ENCODE measurements at regions not wholly inside any gene's neighbourhood (a gene's known extent, or its start where the extent isn't known, plus 50 kb on each side); places are given as distances from the start of the nearest gene placed in this dataset.

- no peak overlapping the region for H2AFZ ChIP-seq (ENCODE audit: low read depth, low read length)
These were observed 1768.1 kb upstream of the SEL1L start for GRCh38 chr14:83301791-83302190.

GRCh38 chr14:83309211-83309610 lies 1775.6 kb upstream of the SEL1L start:
- Histone ChIP-seq H3K27me3 (ENCODE audit: insufficient read depth, low read depth, low read length) (no peaks in the 10 kb centered on the region), H4K20me1 (ENCODE audit: insufficient read depth) (no peaks in the 10 kb centered on the region), H3K9me2 (ENCODE audit: insufficient read depth, low read length) (no peaks in the 10 kb centered on the region), H2AFZ (ENCODE audit: low read depth, low read length) (no peak overlapping the region), H3K79me2 (replicated peaks; ENCODE audit: insufficient read depth, low read length) (no peaks in the 10 kb centered on the region), H3K27ac (ENCODE audit: low read length) (no peak overlapping the region), H3K9ac (ENCODE audit: low read length) (no peak overlapping the region), H3K9me3 (ENCODE audit: low read length) (no peaks in the 10 kb centered on the region), H3F3A (ENCODE audit: insufficient read depth, low read length, poor library complexity, severe bottlenecking) (no peaks in the 10 kb centered on the region), H3K4me3 (ENCODE audit: low read length) (no peak overlapping the region), H3K36me3 (ENCODE audit: insufficient read depth, low read length) (no peaks in the 10 kb centered on the region), H3K4me2 (ENCODE audit: low read length) (no peak overlapping the region)
- TF ChIP-seq EP300 (conservative IDR thresholded peaks at IDR 0.05; ENCODE audit: poor library complexity, severe bottlenecking): no peak
- no peak for TF ChIP-seq MXI1 (conservative IDR thresholded peaks at IDR 0.05; ENCODE audit: poor library complexity, severe bottlenecking)
- TF ChIP-seq REST (IDR thresholded peaks at IDR 0.05; ENCODE audit: borderline replicate concordance): no peak
- TF ChIP-seq SMC3 (conservative IDR thresholded peaks at IDR 0.05; ENCODE audit: poor library complexity): no peak
- TF ChIP-seq TAF1 (IDR thresholded peaks at IDR 0.05; ENCODE audit: low read depth): no peak
- no peak for TF ChIP-seq EZH2 (IDR thresholded peaks at IDR 0.05; ENCODE audit: borderline replicate concordance, insufficient read depth, low read length, poor library complexity, severe bottlenecking)

More at GRCh38 chr14:83301791-83302190, 1768.1 kb upstream of the SEL1L start:
- Histone ChIP-seq H3K4me3 (ENCODE audit: low read length) (no peak overlapping the region), H3K9me2 (ENCODE audit: insufficient read depth, low read length) (no peaks in the 10 kb centered on the region), H3K79me2 (replicated peaks; ENCODE audit: insufficient read depth, low read length) (no peaks in the 10 kb centered on the region), H3K4me2 (ENCODE audit: low read length) (no peak overlapping the region), H4K20me1 (ENCODE audit: insufficient read depth) (no peaks in the 10 kb centered on the region), H3K27me3 (ENCODE audit: insufficient read depth, low read depth, low read length) (no peaks in the 10 kb centered on the region), H3K9me3 (ENCODE audit: low read length) (no peaks in the 10 kb centered on the region), H3K9ac (ENCODE audit: low read length) (no peak overlapping the region), H3K27ac (ENCODE audit: low read length) (no peak overlapping the region), H3K36me3 (ENCODE audit: insufficient read depth, low read length) (no peaks in the 10 kb centered on the region), H3F3A (ENCODE audit: insufficient read depth, low read length, poor library complexity, severe bottlenecking) (no peaks in the 10 kb centered on the region)
- TF ChIP-seq EZH2 (IDR thresholded peaks at IDR 0.05; ENCODE audit: borderline replicate concordance, insufficient read depth, low read length, poor library complexity, severe bottlenecking) (no peak), EP300 (conservative IDR thresholded peaks at IDR 0.05; ENCODE audit: poor library complexity, severe bottlenecking) (no peak), POLR2AphosphoS5 (IDR thresholded peaks at IDR 0.05) (no peak), CTCF (IDR thresholded peaks at IDR 0.05; ENCODE audit: poor library complexity, severe bottlenecking) (no peak), TAF1 (IDR thresholded peaks at IDR 0.05; ENCODE audit: low read depth) (no peak), REST (IDR thresholded peaks at IDR 0.05; ENCODE audit: borderline replicate concordance) (no peak), MXI1 (conservative IDR thresholded peaks at IDR 0.05; ENCODE audit: poor library complexity, severe bottlenecking) (no peak), SMC3 (conservative IDR thresholded peaks at IDR 0.05; ENCODE audit: poor library complexity) (no peak), RAD21 (conservative IDR thresholded peaks at IDR 0.05) (no peak)
